ENCODE measurements at regions not wholly inside any gene's neighbourhood (a gene's known extent, or its start where the extent isn't known, plus 50 kb on each side); places are given as distances from the start of the nearest gene placed in this dataset.
"Not testable (repeated sequence)": the region's sequence is repeated elsewhere in the genome, so short reads cannot be mapped to it uniquely, and the experiment has no call there.

GRCh38 chr7:51369746-51370145 is 53.1 kb upstream of the COBL start:
- no peak for DNase-seq

GRCh38 chr7:51369228-51369627 is 52.6 kb upstream of the COBL start:
- not testable (repeated sequence) for DNase-seq

GRCh38 chr7:51368334-51368733 is 51.7 kb upstream of the COBL start:
- DNase-seq, result no peak

- no peak for DNase-seq
Measured at GRCh38 chr7:51367614-51367968, 51.0 kb upstream of the COBL start.

- DNase-seq, result peak; percentile 48
Measured at GRCh38 chr7:51366930-51367613, 50.5 kb upstream of the COBL start.
